SJCRH30 (cell line): ENCODE measurements at regions not wholly inside any gene's neighbourhood (a gene's known extent, or its start where the extent isn't known, plus 50 kb on each side); places are given as distances from the start of the nearest gene placed in this dataset.
"Not testable (repeated sequence)": the region's sequence is repeated elsewhere in the genome, so short reads cannot be mapped to it uniquely, and the experiment has no call there.

Experiments
- DNase-seq, 2 experiments: peaks; one replicate each; pipeline ENCODE4 v3.0.0-alpha.2; 2015 to 2020
- H3K27ac ChIP-seq: fragments of 250-450 bp; sonication (Bioruptor Pico); 2 replicates; pipeline ENCODE4 v1.5.1; 2020; ENCODE audit warnings: mild to moderate bottlenecking, moderate library complexity
- H3K27me3 ChIP-seq: fragments of 250-450 bp; sonication (Bioruptor Pico); 2 replicates; pipeline ENCODE4 v1.5.1; 2020; ENCODE audit warnings: mild to moderate bottlenecking, moderate library complexity
- H3K36me3 ChIP-seq: fragments of 250-450 bp; sonication (Bioruptor Pico); 2 replicates; pipeline ENCODE4 v1.5.1; 2020; ENCODE audit warnings: mild to moderate bottlenecking, moderate library complexity
- H3K4me1 ChIP-seq: fragments of 250-450 bp; sonication (Bioruptor Pico); 2 replicates; pipeline ENCODE4 v1.5.1; 2020; ENCODE audit warnings: mild to moderate bottlenecking, moderate library complexity
- H3K4me3 ChIP-seq: fragments of 250-450 bp; sonication (Bioruptor Pico); 2 replicates; pipeline ENCODE4 v1.5.1; 2020; ENCODE audit warnings: mild to moderate bottlenecking, moderate library complexity
- H3K9me3 ChIP-seq: fragments of 250-450 bp; sonication (Bioruptor Pico); replicated peaks from 2 replicates; pipeline ENCODE4 v1.5.1; 2020; ENCODE audit warnings: mild to moderate bottlenecking, moderate library complexity

GRCh38 chr15:92843326-92843725 lies 56.8 kb upstream of the CHD2 start:
- Histone ChIP-seq H3K27me3 (no peaks in the 10 kb centered on the region), H3K27ac (peak overlapping the region; percentile 97), H3K4me1 (peaks cover 48% of the 10 kb centered on the region), H3K9me3 (no peaks in the 10 kb centered on the region), H3K36me3 (no peaks in the 10 kb centered on the region), H3K4me3 (peak overlapping the region; percentile 49)
- peak; percentile 88 to 93 for DNase-seq

GRCh38 chr15:92843814-92844213 lies 56.3 kb upstream of the CHD2 start:
- Histone ChIP-seq H3K4me1 (peaks cover 53% of the 10 kb centered on the region), H3K9me3 (no peaks in the 10 kb centered on the region), H3K4me3 (peak overlapping the region; percentile 49), H3K27me3 (no peaks in the 10 kb centered on the region), H3K27ac (peak overlapping the region; percentile 97), H3K36me3 (no peaks in the 10 kb centered on the region)
- peak; percentile 92 to 99 for DNase-seq

GRCh38 chr15:92845126-92845508 lies 55.0 kb upstream of the CHD2 start:
- Histone ChIP-seq H3K4me1 (peaks cover 49% of the 10 kb centered on the region), H3K27ac (no peak overlapping the region; the same call in 1 of the 2 replicates), H3K27me3 (no peaks in the 10 kb centered on the region), H3K4me3 (no peak overlapping the region), H3K9me3 (no peaks in the 10 kb centered on the region), H3K36me3 (no peaks in the 10 kb centered on the region)
- DNase-seq, result peak in 1 of 2 experiments; percentile 72

- Histone ChIP-seq H3K27me3 (no peaks in the 10 kb centered on the region), H3K27ac (no peak overlapping the region), H3K36me3 (no peaks in the 10 kb centered on the region), H3K4me3 (no peak overlapping the region), H3K9me3 (no peaks in the 10 kb centered on the region), H3K4me1 (peaks cover 45% of the 10 kb centered on the region)
- DNase-seq, result no peak
These were observed 53.4 kb upstream of the CHD2 start for GRCh38 chr15:92846741-92847140.

GRCh38 chr15:92847841-92848240 lies 52.3 kb upstream of the CHD2 start:
- Histone ChIP-seq H3K9me3 (no peaks in the 10 kb centered on the region), H3K4me3 (no peak overlapping the region), H3K36me3 (no peaks in the 10 kb centered on the region), H3K27me3 (no peaks in the 10 kb centered on the region), H3K4me1 (peaks cover 43% of the 10 kb centered on the region), H3K27ac (no peak overlapping the region)
- no peak for DNase-seq

- no peaks in the 10 kb centered on the region for H3K27me3 ChIP-seq
- no peak overlapping the region for H3K27ac ChIP-seq
- no peak overlapping the region for H3K4me3 ChIP-seq
These were observed 51.7 kb upstream of the CHD2 start for GRCh38 chr15:92848464-92848851.

GRCh38 chr15:92848852-92849598 lies 51.1 kb upstream of the CHD2 start:
- no peak overlapping the region for H3K27ac ChIP-seq
- no peaks in the 10 kb centered on the region for H3K9me3 ChIP-seq
- no peak overlapping the region for H3K4me3 ChIP-seq
- H3K27me3 ChIP-seq, result no peaks in the 10 kb centered on the region
- no peaks in the 10 kb centered on the region for H3K36me3 ChIP-seq
- peaks cover 34% of the 10 kb centered on the region for H3K4me1 ChIP-seq
- peak in 1 of 2 experiments; percentile 32 for DNase-seq

More at GRCh38 chr15:92848464-92848851, 51.7 kb upstream of the CHD2 start:
- no peak for DNase-seq
- Histone ChIP-seq H3K36me3 (no peaks in the 10 kb centered on the region), H3K4me1 (peaks cover 36% of the 10 kb centered on the region), H3K9me3 (no peaks in the 10 kb centered on the region)

- H3K4me3 ChIP-seq, H3K9me3 ChIP-seq, H3K36me3 ChIP-seq, H3K27me3 ChIP-seq, DNase-seq, H3K27ac ChIP-seq: not testable (repeated sequence)
- peaks cover 25% of the 10 kb centered on the region for H3K4me1 ChIP-seq
These were observed 49.9 kb upstream of the CHD2 start for GRCh38 chr15:92850218-92850617.
